WTC11 (cell line): ENCODE measurements at regions not wholly inside any gene's neighbourhood (a gene's known extent, or its start where the extent isn't known, plus 50 kb on each side); places are given as distances from the start of the nearest gene placed in this dataset.

Source experiments
- ATAC-seq: fragments of 200-7000 bp; cut with Tn5 transposase; 2 replicates; pipeline ENCODE4 v1.10.0; 2021; ENCODE audit warnings: mild to moderate bottlenecking, moderate library complexity
- CTCF ChIA-PET: fragments of 300-600 bp; sonication (Branson Sonifier 250); formaldehyde crosslinking; loops from one replicate; lab custom pipeline; 2021; ENCODE audit warnings: antibody characterized with exemption; lab: Charles Lee
- POLR2A ChIA-PET: fragments of 350-600 bp; sonication (Branson Sonifier 250); formaldehyde crosslinking; loops from one replicate; lab custom pipeline; 2021; ENCODE audit warnings: antibody characterized with exemption; lab: Charles Lee
- DNase-seq: peaks from one replicate; pipeline ENCODE4 v3.0.0; 2021; ENCODE audit warnings: low spot score
- H3K27ac Mint-ChIP-seq: 2 replicates; pipeline ENCODE4 v1.8.0; 2021; ENCODE audit warnings: mixed read lengths
- H3K27me3 Mint-ChIP-seq: 2 replicates; pipeline ENCODE4 v1.8.0; 2021; ENCODE audit warnings: low read depth, mild to moderate bottlenecking, moderate library complexity, mixed read lengths
- H3K36me3 Mint-ChIP-seq: 2 replicates; pipeline ENCODE4 v1.8.0; 2021; ENCODE audit warnings: mixed read lengths
- H3K4me1 Mint-ChIP-seq: 2 replicates; pipeline ENCODE4 v1.8.0; 2022; ENCODE audit warnings: mixed read lengths
- H3K4me3 Mint-ChIP-seq: 2 replicates; pipeline ENCODE4 v1.8.0; 2021; ENCODE audit warnings: mild to moderate bottlenecking, moderate library complexity, mixed read lengths
- H3K9me3 Mint-ChIP-seq: 2 replicates; pipeline ENCODE4 v1.8.0; 2021; ENCODE audit warnings: mixed read lengths
- ARID4B ChIP-seq: sonication (generic); formaldehyde crosslinking; IDR thresholded peaks from 2 replicates; pipeline ENCODE4 v1.8.0; 2023; ENCODE audit warnings: missing genetic modification reagents, mild to moderate bottlenecking, borderline replicate concordance
- ATF1 ChIP-seq: sonication (generic); formaldehyde crosslinking; IDR thresholded peaks from 2 replicates; pipeline ENCODE4 v1.8.1; 2023; ENCODE audit warnings: mild to moderate bottlenecking, moderate library complexity, missing genetic modification reagents
- ATF2 ChIP-seq: sonication (generic); formaldehyde crosslinking; IDR thresholded peaks from 2 replicates; pipeline ENCODE4 v1.8.1; 2022; ENCODE audit warnings: low read depth, missing genetic modification reagents, borderline replicate concordance
- CTCF ChIP-seq: fragments of 200-600 bp; IDR thresholded peaks from 2 replicates; pipeline ENCODE4 v1.8.0; 2022; ENCODE audit warnings: antibody characterized with exemption
- E2F4 ChIP-seq: sonication (generic); formaldehyde crosslinking; IDR thresholded peaks from 2 replicates; pipeline ENCODE4 v1.8.1; 2022; ENCODE audit warnings: low read depth, mild to moderate bottlenecking, moderate library complexity, missing genetic modification reagents, borderline replicate concordance
- E2F5 ChIP-seq: sonication (generic); formaldehyde crosslinking; IDR thresholded peaks from 2 replicates; pipeline ENCODE4 v1.8.1; 2022; ENCODE audit warnings: mild to moderate bottlenecking, moderate library complexity, missing genetic modification reagents
- ELF4 ChIP-seq: sonication (generic); formaldehyde crosslinking; IDR thresholded peaks from 2 replicates; pipeline ENCODE4 v1.8.1; 2022; ENCODE audit warnings: low read depth, mild to moderate bottlenecking, moderate library complexity, missing genetic modification reagents
- EMX1 ChIP-seq: fragments of 250-450 bp; sonication (Bioruptor Pico); IDR thresholded peaks from 2 replicates; pipeline ENCODE4 v1.8.0; 2021; ENCODE audit warnings: mild to moderate bottlenecking
- ERG ChIP-seq: fragments of 250-450 bp; sonication (Bioruptor Pico); IDR thresholded peaks from 2 replicates; pipeline ENCODE4 v1.8.0; 2021; ENCODE audit warnings: mild to moderate bottlenecking
- ESRRA ChIP-seq: sonication (generic); formaldehyde crosslinking; IDR thresholded peaks from 2 replicates; pipeline ENCODE4 v1.8.1; 2022; ENCODE audit warnings: mild to moderate bottlenecking, missing genetic modification reagents, borderline replicate concordance
- JAZF1 ChIP-seq: fragments of 250-450 bp; sonication (Bioruptor Pico); IDR thresholded peaks from 2 replicates; pipeline ENCODE4 v1.9.0; 2021; ENCODE audit warnings: moderate library complexity, mild to moderate bottlenecking, inconsistent platforms
- MYBL2 ChIP-seq: sonication (generic); formaldehyde crosslinking; IDR thresholded peaks from 2 replicates; pipeline ENCODE4 v1.8.1; 2023; ENCODE audit warnings: mild to moderate bottlenecking, moderate library complexity, missing genetic modification reagents
- NFE2L1 ChIP-seq: sonication (generic); formaldehyde crosslinking; IDR thresholded peaks from 2 replicates; pipeline ENCODE4 v1.8.1; 2023; ENCODE audit warnings: missing genetic modification reagents
- NFYB ChIP-seq: sonication (generic); formaldehyde crosslinking; conservative IDR thresholded peaks from 2 replicates; pipeline ENCODE4 v1.8.0; 2022; ENCODE audit warnings: low read depth, missing genetic modification reagents
- PREB ChIP-seq: sonication (generic); formaldehyde crosslinking; IDR thresholded peaks from 2 replicates; pipeline ENCODE4 v1.8.1; 2022; ENCODE audit warnings: mild to moderate bottlenecking, missing genetic modification reagents, moderate library complexity, borderline replicate concordance
- SMAD3 ChIP-seq: sonication (generic); formaldehyde crosslinking; IDR thresholded peaks from 2 replicates; pipeline ENCODE4 v1.8.0; 2022; ENCODE audit warnings: missing genetic modification reagents, mild to moderate bottlenecking, borderline replicate concordance
- SMAD4 ChIP-seq: sonication (generic); formaldehyde crosslinking; IDR thresholded peaks from 2 replicates; pipeline ENCODE4 v1.8.0; 2022; ENCODE audit warnings: mild to moderate bottlenecking, missing genetic modification reagents
- SOX15 ChIP-seq: fragments of 250-450 bp; sonication (Bioruptor Pico); IDR thresholded peaks from 2 replicates; pipeline ENCODE4 v1.9.0; 2021; ENCODE audit warnings: mild to moderate bottlenecking
- TP53 ChIP-seq: sonication (generic); formaldehyde crosslinking; IDR thresholded peaks from 2 replicates; pipeline ENCODE4 v1.8.1; 2023; ENCODE audit warnings: mild to moderate bottlenecking, missing genetic modification reagents
- ZBTB21 ChIP-seq: sonication (generic); formaldehyde crosslinking; IDR thresholded peaks from 2 replicates; pipeline ENCODE4 v1.8.1; 2023; ENCODE audit warnings: mild to moderate bottlenecking, missing genetic modification reagents, borderline replicate concordance
- ZBTB43 ChIP-seq: sonication (generic); formaldehyde crosslinking; IDR thresholded peaks from 2 replicates; pipeline ENCODE4 v1.8.1; 2023; ENCODE audit warnings: mild to moderate bottlenecking, missing genetic modification reagents
- ZNF138 ChIP-seq: sonication (generic); formaldehyde crosslinking; conservative IDR thresholded peaks from 2 replicates; pipeline ENCODE4 v1.8.1; 2022; ENCODE audit warnings: mild to moderate bottlenecking, moderate library complexity, missing genetic modification reagents
- ZNF416 ChIP-seq: fragments of 250-450 bp; sonication (Bioruptor Pico); IDR thresholded peaks from 2 replicates; pipeline ENCODE4 v1.9.0; 2021; ENCODE audit warnings: mild to moderate bottlenecking, inconsistent platforms

GRCh38 chr6:135105710-135106109, 51.1 kb upstream of the HBS1L start:
- Mint-ChIP-seq H3K4me3 (no peak overlapping the region), H3K36me3 (no peaks in the 10 kb centered on the region), H3K4me1 (no peaks in the 10 kb centered on the region), H3K27me3 (no peaks in the 10 kb centered on the region), H3K27ac (no peak overlapping the region), H3K9me3 (no peaks in the 10 kb centered on the region)
- ChIA-PET POLR2A (no interaction called here), CTCF (interaction anchor here (2.0 kb wide), 1 partner anchor 18 kb away, joined by 6 read pairs; no protein-coding TSS in a partner anchor)
- TF ChIP-seq ZNF138 (CRISPR knock-in tag) (no peak), ESRRA (CRISPR knock-in tag) (no peak), JAZF1 (no peak), NFYB (CRISPR knock-in tag) (no peak)
- ATAC-seq: no peak
- no peak for DNase-seq

- CTCF ChIA-PET: interaction anchor here (2.0 kb wide), 1 partner anchor 17 kb away, joined by 6 read pairs; no protein-coding TSS in a partner anchor
- TF ChIP-seq E2F5 (no peak), EMX1 (no peak), NFE2L1 (no peak), ERG (CRISPR knock-in tag) (no peak), PREB (no peak), SMAD4 (CRISPR knock-in tag) (no peak), CTCF (no peak), TP53 (CRISPR knock-in tag) (no peak), MYBL2 (CRISPR knock-in tag) (no peak), ELF4 (CRISPR knock-in tag) (no peak), ARID4B (CRISPR knock-in tag) (no peak), SOX15 (CRISPR knock-in tag) (no peak), ATF1 (CRISPR knock-in tag) (no peak), ATF2 (no peak), E2F4 (CRISPR knock-in tag) (no peak), ZBTB43 (CRISPR knock-in tag) (no peak), ZNF416 (no peak), SMAD3 (CRISPR knock-in tag) (no peak), ZBTB21 (CRISPR knock-in tag) (no peak)
- ATAC-seq (no peak), DNase-seq (no peak)
- POLR2A ChIA-PET: no interaction called here
- Mint-ChIP-seq H3K27ac (no peak overlapping the region), H3K4me3 (no peak overlapping the region), H3K9me3 (no peaks in the 10 kb centered on the region), H3K36me3 (no peaks in the 10 kb centered on the region), H3K4me1 (no peaks in the 10 kb centered on the region), H3K27me3 (no peaks in the 10 kb centered on the region)
Observed at GRCh38 chr6:135105299-135105698, 50.7 kb upstream of the HBS1L start.
